CD4-positive, alpha-beta T cell (primary cell): ENCODE measurements at regions not wholly inside any gene's neighbourhood (a gene's known extent, or its start where the extent isn't known, plus 50 kb on each side); places are given as distances from the start of the nearest gene placed in this dataset.

Experiments
- ATAC-seq: fragments of 200-7000 bp; cut with Tn5 transposase; one replicate; pipeline ENCODE4 v1.10.0; 2022; ENCODE audit warnings: mild to moderate bottlenecking; ENCODE audit not compliant: poor library complexity
- CTCF ChIA-PET: fragments of 350-600 bp; sonication (Branson Sonifier 250); formaldehyde crosslinking; loops from one replicate; lab custom pipeline; 2021; ENCODE audit warnings: antibody characterized with exemption, inconsistent platforms; lab: Charles Lee
- POLR2A ChIA-PET: fragments of 350-600 bp; sonication (Branson Sonifier 250); formaldehyde crosslinking; loops from one replicate; lab custom pipeline; 2021; ENCODE audit warnings: antibody characterized with exemption, inconsistent platforms; lab: Charles Lee
- DNase-seq, 14 experiments: peaks; one replicate each; pipeline ENCODE4 v3.0.0-alpha.2; 2013 to 2020; ENCODE audit warnings: mixed read lengths in 2 of 14
- H3K27ac ChIP-seq, 2 donors: one replicate each; pipeline versions ENCODE4 v1.5.1 to v1.7.0; 2013; ENCODE audit warnings: low read length in 2 of 2, low read depth in 1 of 2, mild to moderate bottlenecking in 1 of 2
- H3K27me3 ChIP-seq, 2 experiments: 1 replicate in 1 of 2; 2 replicates in 1 of 2; pipeline versions ENCODE4 v1.6.1 to v1.7.0; 2013; ENCODE audit warnings: low read length in 2 of 2, control low read depth in 1 of 2, mild to moderate bottlenecking in 1 of 2, moderate library complexity in 1 of 2; ENCODE audit not compliant: insufficient read depth in 2 of 2, control insufficient read depth in 1 of 2
- H3K36me3 ChIP-seq: one replicate; pipeline ENCODE4 v1.6.1; 2013; ENCODE audit warnings: low read length, control low read depth; ENCODE audit not compliant: insufficient read depth
- H3K4me1 ChIP-seq: one replicate; pipeline ENCODE4 v1.6.1; 2013; ENCODE audit warnings: low read length, control low read depth; ENCODE audit not compliant: insufficient read depth
- H3K4me3 ChIP-seq: one replicate; pipeline ENCODE4 v1.5.1; 2013; ENCODE audit warnings: mild to moderate bottlenecking, low read length, moderate library complexity
- H3K9me3 ChIP-seq, 2 experiments: 1 replicate in 1 of 2; 2 replicates in 1 of 2; pipeline versions ENCODE4 v1.6.1 to v1.7.0; 2013; ENCODE audit warnings: low read length in 2 of 2, mild to moderate bottlenecking in 2 of 2, control low read depth in 1 of 2, moderate library complexity in 1 of 2; ENCODE audit not compliant: control insufficient read depth in 1 of 2, insufficient read depth in 1 of 2
- H3K27ac Mint-ChIP-seq: one replicate; pipeline ENCODE4 v1.8.0; 2020; ENCODE audit warnings: mixed read lengths
- H3K27me3 Mint-ChIP-seq: one replicate; pipeline ENCODE4 v1.8.0; 2021; ENCODE audit warnings: mixed read lengths
- H3K36me3 Mint-ChIP-seq: one replicate; pipeline ENCODE4 v1.8.0; 2021; ENCODE audit warnings: low read depth, mixed read lengths
- H3K4me1 Mint-ChIP-seq: one replicate; pipeline ENCODE4 v1.8.0; 2021; ENCODE audit warnings: low read depth, mixed read lengths
- H3K4me3 Mint-ChIP-seq: one replicate; pipeline ENCODE4 v1.8.0; 2020; ENCODE audit warnings: mild to moderate bottlenecking, mixed read lengths
- H3K9me3 Mint-ChIP-seq: one replicate; pipeline ENCODE4 v1.8.0; 2020; ENCODE audit warnings: mixed read lengths
- intact Hi-C, 2 experiments: fragments of 100-400 bp; cut with DNase I in 1 of 2; cut with micrococcal nuclease in 1 of 2; formaldehyde crosslinking; loops; one replicate each; pipeline versions ENCODE4 v1.15.1 to v1.9.0; 2023 to 2025; cut with DNase I, micrococcal nuclease
- TF ChIP-seq, protein P1 (sequence below): fragments of 200-600 bp; IDR thresholded peaks from one replicate; pipeline ENCODE4 v1.8.0; 2022; ENCODE audit warnings: antibody characterized with exemption, mild to moderate bottlenecking

DNA sequence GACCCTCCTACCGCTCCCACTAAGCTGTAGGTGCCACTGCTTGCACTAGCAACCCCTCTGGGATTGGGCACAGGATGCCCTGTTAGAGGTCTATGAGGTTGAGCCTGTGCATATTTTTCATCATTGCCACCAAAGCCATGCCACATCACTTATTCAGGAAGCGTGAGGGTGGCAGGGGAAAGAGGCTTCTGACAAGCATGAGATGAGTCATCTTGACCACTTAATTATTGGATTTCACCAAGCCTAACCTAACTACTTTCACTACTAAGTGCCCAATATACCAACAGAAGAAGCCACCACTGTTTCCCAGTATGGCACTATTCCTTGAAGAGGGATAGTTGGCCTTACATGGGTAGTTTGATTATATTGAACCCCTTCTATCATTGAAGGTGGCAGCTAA lies 181.3 kb upstream of the EPHA4 start:
- ChIA-PET POLR2A (no interaction called here), CTCF (no interaction called here)
- Mint-ChIP-seq H3K27ac (no peak overlapping the region), H3K36me3 (no peaks in the 10 kb centered on the region), H3K9me3 (peaks cover 4% of the 10 kb centered on the region), H3K4me1 (no peaks in the 10 kb centered on the region), H3K4me3 (no peak overlapping the region), H3K27me3 (no peaks in the 10 kb centered on the region)
- intact Hi-C loops, result no loop called here
- H3K9me3 ChIP-seq, result peaks cover 0 to 4% of the 10 kb centered on the region in 2 experiments
- no peak for ATAC-seq
- no peak overlapping the region for H3K4me3 ChIP-seq
- no peaks in the 10 kb centered on the region for H3K27me3 ChIP-seq
- H3K36me3 ChIP-seq, result no peaks in the 10 kb centered on the region
- no peak overlapping the region for H3K27ac ChIP-seq
- TF ChIP-seq, protein P1, sequence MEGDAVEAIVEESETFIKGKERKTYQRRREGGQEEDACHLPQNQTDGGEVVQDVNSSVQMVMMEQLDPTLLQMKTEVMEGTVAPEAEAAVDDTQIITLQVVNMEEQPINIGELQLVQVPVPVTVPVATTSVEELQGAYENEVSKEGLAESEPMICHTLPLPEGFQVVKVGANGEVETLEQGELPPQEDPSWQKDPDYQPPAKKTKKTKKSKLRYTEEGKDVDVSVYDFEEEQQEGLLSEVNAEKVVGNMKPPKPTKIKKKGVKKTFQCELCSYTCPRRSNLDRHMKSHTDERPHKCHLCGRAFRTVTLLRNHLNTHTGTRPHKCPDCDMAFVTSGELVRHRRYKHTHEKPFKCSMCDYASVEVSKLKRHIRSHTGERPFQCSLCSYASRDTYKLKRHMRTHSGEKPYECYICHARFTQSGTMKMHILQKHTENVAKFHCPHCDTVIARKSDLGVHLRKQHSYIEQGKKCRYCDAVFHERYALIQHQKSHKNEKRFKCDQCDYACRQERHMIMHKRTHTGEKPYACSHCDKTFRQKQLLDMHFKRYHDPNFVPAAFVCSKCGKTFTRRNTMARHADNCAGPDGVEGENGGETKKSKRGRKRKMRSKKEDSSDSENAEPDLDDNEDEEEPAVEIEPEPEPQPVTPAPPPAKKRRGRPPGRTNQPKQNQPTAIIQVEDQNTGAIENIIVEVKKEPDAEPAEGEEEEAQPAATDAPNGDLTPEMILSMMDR, result no peak
- DNase-seq, result no peak
- H3K4me1 ChIP-seq, result no peaks in the 10 kb centered on the region

DNA sequence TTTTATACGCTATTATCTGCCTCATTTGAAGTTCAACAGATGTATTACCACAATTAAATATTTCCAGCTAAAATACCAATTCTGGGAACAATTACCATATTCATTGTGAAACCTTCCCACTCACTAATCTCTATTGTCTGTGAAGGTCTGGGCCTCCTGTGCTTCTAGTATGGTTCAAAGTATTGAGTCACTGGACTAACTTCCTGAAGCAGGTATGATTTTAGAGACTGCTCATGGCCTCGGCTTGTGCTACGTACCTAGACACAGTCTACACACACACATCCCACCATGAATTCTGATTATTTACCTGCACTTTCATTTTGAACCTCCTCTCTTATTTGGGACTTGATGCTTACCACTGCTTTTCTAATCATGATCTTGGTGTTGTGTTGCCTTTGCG lies 180.7 kb upstream of the EPHA4 start:
- no peaks in the 10 kb centered on the region for H3K4me1 Mint-ChIP-seq
- ChIA-PET POLR2A (no interaction called here), CTCF (no interaction called here)
- Histone ChIP-seq H3K27me3 (no peaks in the 10 kb centered on the region), H3K36me3 (no peaks in the 10 kb centered on the region), H3K4me3 (no peak overlapping the region), H3K9me3 (peaks cover 0 to 4% of the 10 kb centered on the region in 2 experiments), H3K4me1 (no peaks in the 10 kb centered on the region), H3K27ac (no peak overlapping the region)
- H3K27me3 Mint-ChIP-seq, result no peaks in the 10 kb centered on the region
- intact Hi-C loops, result no loop called here
- H3K9me3 Mint-ChIP-seq, result peaks cover 4% of the 10 kb centered on the region
- no peak overlapping the region for H3K4me3 Mint-ChIP-seq
- no peak for DNase-seq
- TF ChIP-seq, protein P1, result no peak
- ATAC-seq, result no peak
- no peaks in the 10 kb centered on the region for H3K36me3 Mint-ChIP-seq
- no peak overlapping the region for H3K27ac Mint-ChIP-seq

DNA sequence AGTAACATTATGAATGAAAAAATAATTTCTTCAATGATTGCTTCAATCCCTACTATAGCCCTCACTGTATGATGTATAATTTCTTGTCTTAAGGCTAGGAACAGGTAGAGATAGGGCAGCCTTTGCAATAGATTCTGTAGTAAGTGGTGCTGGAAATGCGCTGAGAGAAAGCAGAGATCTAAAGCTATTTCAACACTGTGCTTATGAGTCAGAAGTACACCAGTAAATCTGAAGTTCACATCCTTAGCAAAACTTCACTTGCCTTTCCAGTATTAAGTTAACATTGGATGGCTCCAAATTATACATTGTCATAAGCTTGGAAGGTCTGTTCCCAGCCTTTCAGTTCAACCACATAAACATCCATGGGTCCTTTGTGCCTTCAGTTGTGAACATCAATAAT lies 178.2 kb upstream of the EPHA4 start:
- intact Hi-C loops, result no loop called here
- no peaks in the 10 kb centered on the region for H3K36me3 Mint-ChIP-seq
- no peaks in the 10 kb centered on the region for H3K27me3 ChIP-seq
- no peak for ATAC-seq
- H3K36me3 ChIP-seq, result no peaks in the 10 kb centered on the region
- ChIA-PET CTCF (no interaction called here), POLR2A (no interaction called here)
- no peak for DNase-seq
- H3K4me1 Mint-ChIP-seq, result no peaks in the 10 kb centered on the region
- H3K27me3 Mint-ChIP-seq, result no peaks in the 10 kb centered on the region
- no peaks in the 10 kb centered on the region for H3K4me1 ChIP-seq
- no peak overlapping the region for H3K4me3 Mint-ChIP-seq
- no peak overlapping the region for H3K27ac ChIP-seq
- no peak overlapping the region for H3K4me3 ChIP-seq
- H3K9me3 ChIP-seq, result no peaks in the 10 kb centered on the region
- H3K27ac Mint-ChIP-seq, result no peak overlapping the region
- TF ChIP-seq, protein P1, result no peak
- H3K9me3 Mint-ChIP-seq, result no peaks in the 10 kb centered on the region
